GM06990 (cell line): ENCODE measurements at regions not wholly inside any gene's neighbourhood (a gene's known extent, or its start where the extent isn't known, plus 50 kb on each side); places are given as distances from the start of the nearest gene placed in this dataset.
A peak's percentile ranks its signal among the peaks of the same experiment; 100 is the strongest.

ENCODE experiments used
- DNase-seq: peaks from one replicate; pipeline ENCODE4 v3.0.0-alpha.2; 2011; ENCODE audit not compliant: insufficient read length; ENCODE audit errors: extremely low read depth
- H3K27me3 ChIP-seq: replicated peaks from 2 replicates; pipeline ENCODE4 v1.6.0; 2011; ENCODE audit warnings: low read length; ENCODE audit not compliant: control insufficient read depth, insufficient read depth
- H3K36me3 ChIP-seq: 2 replicates; pipeline ENCODE4 v1.5.1; 2011; ENCODE audit warnings: low read length; ENCODE audit not compliant: control insufficient read depth, insufficient read depth
- H3K4me3 ChIP-seq: replicated peaks from 2 replicates; pipeline ENCODE4 v1.5.1; 2011; ENCODE audit warnings: low read depth, mild to moderate bottlenecking, control low read depth, low read length
- CTCF ChIP-seq: IDR thresholded peaks from 2 replicates; pipeline ENCODE4 v1.5.1; 2011; ENCODE audit warnings: low read length, control low read depth, mild to moderate bottlenecking, inconsistent platforms; ENCODE audit not compliant: insufficient read depth, poor library complexity, severe bottlenecking

- DNase-seq = peak; percentile 1
- no peak for TF ChIP-seq CTCF
- no peaks in the 10 kb centered on the region for H3K36me3 ChIP-seq
- H3K27me3 ChIP-seq = no peaks in the 10 kb centered on the region
- H3K4me3 ChIP-seq = no peak overlapping the region
These were observed 166.0 kb downstream of the RPS29 start for GRCh38 chr14:49420201-49420600.

- no peak for TF ChIP-seq CTCF
- DNase-seq = no peak
- no peak overlapping the region for H3K4me3 ChIP-seq
- no peaks in the 10 kb centered on the region for H3K36me3 ChIP-seq
- H3K27me3 ChIP-seq = no peaks in the 10 kb centered on the region
These were observed 167.4 kb downstream of the RPS29 start for GRCh38 chr14:49418789-49419188.

GRCh38 chr14:49417790-49418189 lies 168.4 kb downstream of the RPS29 start:
- DNase-seq = no peak
- no peaks in the 10 kb centered on the region for H3K27me3 ChIP-seq

DNA sequence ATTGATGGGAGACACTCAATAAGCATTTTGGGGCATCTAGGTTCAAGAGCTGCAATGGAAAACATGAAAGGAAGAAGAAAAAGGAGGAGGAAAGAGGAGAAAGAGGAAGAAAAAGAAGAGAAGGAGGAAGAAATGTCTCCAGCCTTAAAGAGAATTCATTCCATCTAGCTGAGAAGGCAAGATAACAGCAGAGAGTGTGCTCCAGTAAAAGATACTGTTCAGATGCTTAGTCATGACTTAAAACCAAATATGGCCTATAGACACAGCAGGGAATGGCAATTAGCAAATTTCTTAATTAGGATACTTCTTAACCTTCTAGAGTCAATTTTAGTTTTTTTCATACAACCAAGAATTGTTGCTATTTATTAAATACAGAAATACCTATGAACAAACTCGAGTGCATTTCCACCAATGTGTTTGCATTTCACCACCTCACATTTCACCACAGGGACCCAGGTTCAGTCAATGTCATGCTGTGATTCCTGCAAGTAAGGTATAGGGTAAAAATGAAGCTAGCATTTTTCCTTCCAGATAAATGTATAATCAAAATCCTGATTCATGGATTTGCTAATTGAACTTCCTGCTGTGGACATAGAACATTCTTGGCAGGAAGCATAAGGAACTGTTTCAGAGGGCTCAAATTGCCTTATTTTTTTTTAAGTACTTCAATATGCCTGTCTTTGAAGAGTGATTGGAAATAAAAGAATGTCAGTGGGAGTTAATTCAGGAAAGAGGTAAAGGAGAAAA lies 177.8 kb downstream of the RPS29 start:
- Histone ChIP-seq H3K27me3 (no peaks in the 10 kb centered on the region), H3K36me3 (no peaks in the 10 kb centered on the region), H3K4me3 (no peak overlapping the region)
- TF ChIP-seq CTCF = no peak
- DNase-seq = no peak

More at GRCh38 chr14:49417790-49418189, 168.4 kb downstream of the RPS29 start:
- H3K4me3 ChIP-seq = no peak overlapping the region
- TF ChIP-seq CTCF = no peak
- no peaks in the 10 kb centered on the region for H3K36me3 ChIP-seq

DNA sequence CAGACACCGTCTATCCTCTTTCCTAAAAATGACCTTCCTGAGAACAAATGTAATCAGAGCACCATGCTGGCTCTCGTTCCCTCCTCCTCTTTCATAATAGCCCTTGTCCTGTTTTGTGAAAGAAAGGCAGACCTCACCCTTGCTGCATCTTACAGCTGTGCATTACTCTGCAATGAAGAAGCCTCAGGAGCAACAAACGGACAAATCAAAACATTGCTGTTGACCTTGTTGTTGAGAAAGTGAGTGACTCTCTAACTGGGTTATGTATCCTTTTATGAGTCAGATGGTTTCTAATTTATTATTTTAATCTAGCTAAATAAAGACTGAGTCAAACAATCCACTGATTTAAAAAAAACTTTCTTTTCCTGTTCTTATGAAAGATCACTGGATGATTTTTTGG lies 180.9 kb downstream of the RPS29 start:
- DNase-seq = no peak
- H3K36me3 ChIP-seq = no peaks in the 10 kb centered on the region
- H3K4me3 ChIP-seq = no peak overlapping the region
- no peaks in the 10 kb centered on the region for H3K27me3 ChIP-seq
- no peak for TF ChIP-seq CTCF

DNA sequence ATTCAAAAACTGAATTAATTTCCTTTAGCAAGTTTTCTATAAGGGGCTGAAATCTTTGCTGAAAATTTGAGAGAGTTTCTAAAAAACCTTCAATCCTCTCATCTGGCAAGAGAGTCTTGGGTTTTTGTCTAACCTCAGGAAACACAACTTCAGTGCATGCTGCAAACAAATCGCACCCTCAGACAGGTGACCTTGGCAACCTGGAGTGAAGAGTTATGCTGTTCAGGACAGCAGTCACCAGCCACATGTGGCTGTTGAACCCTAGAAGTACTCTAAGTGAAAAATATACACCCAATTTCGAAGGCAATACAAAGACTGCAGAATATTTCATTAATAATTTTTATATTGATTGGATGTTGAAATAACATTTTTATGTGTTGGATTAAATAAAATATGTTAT lies 184.8 kb downstream of the RPS29 start:
- Histone ChIP-seq H3K27me3 (no peaks in the 10 kb centered on the region), H3K4me3 (no peak overlapping the region), H3K36me3 (no peaks in the 10 kb centered on the region)
- DNase-seq = no peak
- TF ChIP-seq CTCF = no peak
